ENCODE measurements at regions not wholly inside any gene's neighbourhood (a gene's known extent, or its start where the extent isn't known, plus 50 kb on each side); places are given as distances from the start of the nearest gene placed in this dataset.
"Not testable (repeated sequence)": the region's sequence is repeated elsewhere in the genome, so short reads cannot be mapped to it uniquely, and the experiment has no call there.

DNA sequence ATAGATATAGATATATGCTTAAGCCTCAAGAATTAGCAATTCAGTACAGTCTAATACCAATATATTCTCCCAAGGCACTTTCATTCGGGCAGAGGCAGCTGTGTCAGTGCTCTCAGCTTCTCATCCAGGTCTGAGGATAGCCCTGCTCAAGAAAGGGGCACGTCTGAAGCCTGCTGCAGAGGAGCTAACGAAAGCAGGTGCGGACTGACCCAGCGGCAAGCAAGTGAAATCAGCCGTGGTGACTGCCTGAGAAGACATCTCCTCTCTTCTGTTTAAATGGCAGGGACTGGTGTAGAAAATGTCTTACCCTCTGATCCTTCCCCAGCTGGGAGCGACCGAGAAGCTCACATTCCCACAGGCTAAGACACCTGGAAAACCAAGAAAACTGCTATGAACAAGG, 468.6 kb downstream of the BRD1 start:
- no peak for DNase-seq

GRCh38 chr22:49357661-49358440, 469.8 kb downstream of the BRD1 start:
- no peak for DNase-seq

GRCh38 chr22:49356428-49356827, 471.2 kb downstream of the BRD1 start:
- DNase-seq, result no peak

GRCh38 chr22:49355211-49355920, 472.3 kb downstream of the BRD1 start:
- no peak for DNase-seq

GRCh38 chr22:49354516-49355210, 473.0 kb downstream of the BRD1 start:
- DNase-seq, result no peak

- DNase-seq, result no peak
Measured at GRCh38 chr22:49353235-49353634, 474.4 kb downstream of the BRD1 start.

GRCh38 chr22:49352361-49353169, 475.1 kb downstream of the BRD1 start:
- no peak for DNase-seq

DNA sequence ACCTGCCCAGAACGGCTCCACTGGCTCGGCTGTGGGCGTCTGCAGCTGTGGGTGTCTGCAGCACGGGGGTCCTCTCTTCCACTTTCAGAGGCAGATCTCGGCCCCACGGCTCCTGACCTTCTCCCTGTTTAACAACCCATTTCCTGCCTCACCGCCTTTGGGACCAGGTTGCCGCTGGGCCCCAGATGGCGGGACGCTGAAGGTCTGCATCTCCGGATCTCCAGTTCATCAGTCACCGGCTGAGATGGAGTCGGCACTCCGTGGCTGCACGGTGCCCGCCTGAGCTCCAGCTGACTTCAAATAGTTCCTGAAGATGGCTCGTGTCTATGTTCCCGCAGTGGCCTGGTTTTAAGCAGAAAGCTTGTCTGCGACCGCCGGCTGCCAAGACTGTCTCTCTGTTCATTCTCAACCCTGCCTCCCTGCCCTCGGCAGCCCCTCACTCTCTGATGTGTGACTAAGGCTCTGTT, 475.9 kb downstream of the BRD1 start:
- no peak for DNase-seq

DNA sequence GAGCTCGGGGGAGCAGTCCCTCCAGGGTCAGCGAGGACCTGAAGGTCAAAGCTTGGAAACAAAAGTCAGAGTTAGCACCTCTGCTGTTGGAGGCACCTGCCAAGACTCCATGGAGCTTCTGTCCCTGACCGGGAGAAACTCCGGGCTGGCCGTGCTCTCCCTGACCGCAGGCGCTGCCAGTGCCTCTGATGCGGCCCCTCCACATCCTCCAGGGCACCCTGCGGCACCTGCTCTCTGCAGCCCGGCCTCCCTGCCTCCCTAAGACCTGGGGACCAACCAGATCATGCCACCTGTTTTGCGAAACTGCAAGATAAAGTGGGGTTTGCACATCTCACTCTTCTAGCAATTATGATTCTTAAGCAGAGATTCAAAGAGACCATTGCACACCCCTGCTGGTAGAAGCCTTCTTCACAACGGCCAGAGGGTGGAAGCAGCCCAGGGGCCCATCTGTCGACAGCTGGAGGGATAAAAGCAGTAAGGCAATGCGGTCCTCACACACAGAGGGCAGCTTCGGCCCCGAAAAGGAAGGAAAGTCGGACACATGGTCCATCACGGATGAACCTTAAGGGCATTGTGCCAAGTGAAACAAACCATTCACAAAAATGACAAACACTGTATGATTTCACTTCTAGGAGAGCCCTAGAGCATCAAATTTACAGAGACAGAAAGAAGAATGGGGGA, 477.1 kb downstream of the BRD1 start:
- peak; percentile 7 for DNase-seq

DNA sequence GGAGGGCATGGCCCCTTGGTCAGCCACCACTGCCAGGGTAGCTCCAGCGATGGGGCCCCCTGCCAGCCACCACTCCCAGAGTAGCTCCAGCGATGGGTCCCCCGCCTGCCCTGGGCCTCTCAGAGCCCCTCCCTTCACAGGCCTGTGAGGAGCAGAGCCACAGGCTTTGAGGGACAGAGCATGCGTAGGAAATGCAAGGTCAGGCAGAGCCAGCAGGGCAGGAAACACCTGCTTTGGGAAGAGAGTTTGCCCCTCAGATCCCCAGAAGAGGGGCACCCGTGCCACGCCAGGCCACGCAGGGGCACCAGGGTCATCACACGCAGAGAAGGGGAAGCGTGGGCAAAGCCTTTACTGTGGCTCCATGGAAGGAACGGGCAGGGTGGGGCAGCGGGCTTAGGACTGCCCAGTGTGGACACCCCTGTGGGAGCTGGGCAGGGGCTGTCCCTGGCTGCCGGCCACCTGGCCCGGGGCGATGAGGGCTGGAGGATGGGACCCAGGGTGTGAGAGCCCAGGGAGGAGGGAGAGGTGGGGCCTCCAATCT, 477.8 kb downstream of the BRD1 start:
- no peak for DNase-seq

DNA sequence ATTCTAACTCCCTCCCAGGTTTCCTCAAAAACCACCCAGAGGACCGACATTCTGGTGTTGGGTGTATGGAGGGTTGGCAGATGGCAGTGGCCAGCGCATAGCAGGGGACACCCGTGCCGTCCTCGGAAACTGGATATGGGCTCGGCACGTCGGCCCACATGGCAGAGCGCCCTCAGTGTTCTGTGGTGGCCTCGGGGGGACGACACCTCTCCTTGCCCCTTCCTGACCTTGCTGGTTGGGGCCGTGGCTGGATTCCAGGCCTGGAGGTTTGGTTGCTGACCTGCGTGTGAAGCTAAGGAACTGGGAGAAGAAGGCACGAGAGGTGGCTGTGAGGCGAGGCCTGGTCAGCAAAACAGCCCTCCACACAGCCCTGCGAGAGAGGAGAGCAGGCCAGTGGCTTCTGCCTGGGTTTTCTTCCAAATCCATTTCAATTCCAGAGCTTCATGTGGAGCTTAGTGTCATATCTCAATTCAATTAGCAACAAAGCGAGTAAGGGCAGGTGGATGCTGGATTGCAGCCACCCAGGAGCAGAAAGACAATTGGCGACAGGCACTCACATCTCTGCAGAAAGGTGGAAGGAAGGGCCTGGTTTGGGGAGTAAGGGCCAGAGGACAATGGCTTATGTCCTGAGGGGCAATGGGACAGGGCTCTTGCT, 478.4 kb downstream of the BRD1 start:
- no peak for DNase-seq

GRCh38 chr22:49348631-49349030, 479.0 kb downstream of the BRD1 start:
- DNase-seq, result no peak

DNA sequence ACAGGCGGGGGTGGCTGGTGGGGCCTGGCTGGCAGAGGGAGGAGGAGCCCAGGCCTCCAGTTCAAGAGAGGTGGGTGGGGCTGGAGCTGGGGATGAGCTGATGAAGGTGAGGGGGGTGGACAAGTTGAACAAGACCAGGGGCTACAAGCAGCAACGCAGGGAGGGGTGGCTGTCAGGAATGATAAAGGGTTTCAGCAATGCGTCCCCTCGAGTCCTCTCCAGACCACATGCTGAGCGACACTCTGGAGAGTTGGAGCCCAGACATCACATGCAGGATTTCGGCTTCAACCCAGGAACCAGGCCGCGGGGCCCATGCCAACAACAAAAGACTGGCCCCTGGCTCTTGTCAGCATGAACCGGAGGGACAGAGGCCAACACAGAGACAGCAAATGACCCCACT, 480.3 kb downstream of the BRD1 start:
- DNase-seq, result no peak

DNA sequence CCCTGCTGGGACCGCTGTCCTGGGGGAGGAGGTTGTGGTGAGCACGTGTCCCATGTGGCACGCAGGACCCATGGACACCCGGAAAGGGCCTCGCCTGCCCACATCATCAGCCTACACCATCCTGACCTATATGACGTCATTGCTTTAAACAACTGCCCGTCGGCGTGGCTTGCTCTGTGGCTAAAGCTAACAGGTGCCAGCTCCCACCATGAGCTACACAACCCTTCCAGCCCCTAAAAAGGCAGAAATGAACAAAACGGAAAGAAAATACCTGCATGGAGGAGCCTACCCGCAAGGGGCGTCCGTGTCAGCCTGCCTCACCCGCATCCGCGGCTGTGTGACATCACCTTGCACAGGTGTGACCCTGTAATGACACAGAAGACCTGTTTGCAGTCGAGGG, 481.8 kb downstream of the BRD1 start:
- no peak for DNase-seq

GRCh38 chr22:49344656-49345055, 483.0 kb downstream of the BRD1 start:
- DNase-seq, result no peak

DNA sequence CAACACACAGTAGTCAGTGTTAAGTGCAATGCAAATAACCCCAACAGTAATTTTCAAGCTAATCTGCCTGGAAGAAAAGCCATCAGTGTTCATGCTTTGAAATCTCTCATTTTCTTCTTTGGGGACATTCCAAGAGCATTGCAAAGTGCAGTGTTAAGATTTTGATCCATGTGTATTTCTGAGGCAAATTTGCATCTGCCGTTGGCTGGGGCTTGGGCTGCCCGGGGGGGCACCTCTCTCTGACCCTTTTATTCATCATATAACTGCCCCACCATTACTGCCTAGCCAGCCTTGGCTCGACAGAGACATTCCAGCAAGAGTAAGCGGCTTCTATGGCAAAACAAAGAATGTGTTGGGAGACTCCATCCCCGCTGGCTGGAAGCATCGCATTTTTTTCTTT, 483.5 kb downstream of the BRD1 start:
- DNase-seq, result no peak

DNA sequence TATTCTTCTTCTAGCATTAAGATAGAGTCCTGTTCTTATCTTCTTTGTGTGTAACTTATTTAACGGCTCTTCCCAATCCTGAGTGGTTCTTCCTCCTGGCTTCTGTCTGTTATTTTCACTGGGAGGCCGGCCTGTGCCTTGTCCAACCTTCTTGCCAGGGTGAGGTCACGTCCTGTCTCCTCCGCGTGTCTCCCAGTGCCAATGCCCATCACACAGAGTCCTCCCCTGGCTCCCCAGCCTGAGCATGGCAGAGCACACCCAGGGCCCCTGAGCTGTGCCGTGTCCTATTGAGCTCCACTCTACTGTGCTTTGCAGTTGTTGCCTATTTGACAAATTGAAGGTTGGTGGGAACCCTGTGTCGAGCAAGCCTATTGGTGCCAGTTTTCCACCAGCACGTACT, 487.3 kb downstream of the BRD1 start:
- no peak for DNase-seq

DNA sequence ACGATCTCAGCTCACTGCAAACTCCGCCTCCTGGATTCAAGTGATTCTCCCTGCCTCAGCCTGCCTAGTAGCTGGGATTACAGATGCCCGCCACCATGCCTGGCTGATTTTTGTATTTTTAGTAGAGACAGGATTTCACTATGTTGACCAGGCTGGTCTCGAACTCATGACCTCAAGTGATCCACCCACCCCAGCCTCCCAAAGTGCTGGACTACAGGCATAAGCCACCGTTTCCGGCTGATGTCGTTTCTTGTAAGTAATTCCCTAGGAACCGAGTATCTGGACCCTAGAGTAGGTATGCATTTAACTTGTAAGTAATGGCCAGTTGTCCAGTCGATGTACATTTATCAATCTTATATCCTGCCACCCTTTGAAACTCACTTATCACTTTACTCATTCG, 491.2 kb downstream of the BRD1 start:
- DNase-seq, result not testable (repeated sequence)

- DNase-seq, result no peak
Measured at GRCh38 chr22:49334976-49335375, 492.7 kb downstream of the BRD1 start.

DNA sequence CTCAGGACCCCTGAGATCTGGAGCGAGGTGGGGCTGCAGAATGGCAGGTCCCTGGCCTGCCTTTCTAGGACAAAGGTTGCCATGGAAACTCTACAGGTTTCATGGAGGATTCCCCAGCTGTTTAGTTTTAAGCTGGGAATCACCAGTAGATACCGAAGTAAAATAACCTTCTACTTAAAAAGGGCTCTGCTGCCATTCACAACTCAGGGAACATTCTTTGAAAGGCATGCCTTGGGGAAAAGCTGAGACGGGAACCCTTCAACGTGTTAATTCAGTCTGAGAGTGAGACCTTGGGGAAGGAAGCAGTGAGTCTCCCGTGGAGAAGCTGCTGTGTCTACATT, 493.3 kb downstream of the BRD1 start:
- no peak for DNase-seq

DNA sequence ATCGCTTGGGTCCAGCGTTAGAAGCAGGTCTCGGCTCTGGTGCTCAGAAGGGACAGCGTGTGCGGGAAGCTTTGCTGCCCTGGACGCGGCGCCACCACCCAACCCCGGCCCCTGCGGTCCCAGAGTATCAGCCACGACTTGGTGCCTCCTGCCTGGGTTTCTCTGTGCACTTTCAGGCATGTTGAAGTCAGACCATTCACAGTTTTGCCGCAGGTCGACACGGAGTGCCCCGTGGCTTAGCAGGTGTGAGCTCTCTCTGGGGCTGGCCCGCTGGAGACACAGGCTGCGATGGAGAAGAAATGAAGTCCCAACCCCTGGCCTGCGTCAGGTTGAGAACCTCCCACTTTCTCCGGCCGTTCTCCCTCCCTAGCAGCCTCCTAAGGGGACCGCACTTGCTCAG, 494.5 kb downstream of the BRD1 start:
- no peak for DNase-seq

- DNase-seq, result no peak
Measured at GRCh38 chr22:49332691-49333090, 495.0 kb downstream of the BRD1 start.
